ENCODE measurements at regions not wholly inside any gene's neighbourhood (a gene's known extent, or its start where the extent isn't known, plus 50 kb on each side); places are given as distances from the start of the nearest gene placed in this dataset.

GRCh38 chr21:24220446-24220845 is 1386.8 kb downstream of the MRPL39 start:
- no peaks in the 10 kb centered on the region for H3K9me3 ChIP-seq (replicated peaks)
- no peak for TF ChIP-seq CTCF (IDR thresholded peaks at IDR 0.05; ENCODE audit: borderline replicate concordance)
- H3K36me3 ChIP-seq: no peaks in the 10 kb centered on the region
- DNase-seq: no peak
- no peaks in the 10 kb centered on the region for H3K27me3 ChIP-seq (ENCODE audit: low read depth)
- H3K27ac ChIP-seq (replicated peaks): no peak overlapping the region
- intact Hi-C loops (cut with micrococcal nuclease): no loop called here
- H3K4me3 ChIP-seq: no peak overlapping the region
- H3K4me1 ChIP-seq: no peaks in the 10 kb centered on the region

- H3K4me3 ChIP-seq: no peak overlapping the region
- TF ChIP-seq CTCF (IDR thresholded peaks at IDR 0.05; ENCODE audit: borderline replicate concordance): no peak
- H3K36me3 ChIP-seq: no peaks in the 10 kb centered on the region
- H3K27ac ChIP-seq (replicated peaks): no peak overlapping the region
- no peak for DNase-seq
- intact Hi-C loops (cut with micrococcal nuclease): no loop called here
- H3K27me3 ChIP-seq (ENCODE audit: low read depth): no peaks in the 10 kb centered on the region
- H3K4me1 ChIP-seq: no peaks in the 10 kb centered on the region
- no peaks in the 10 kb centered on the region for H3K9me3 ChIP-seq (replicated peaks)
These were observed 1390.1 kb downstream of the MRPL39 start for GRCh38 chr21:24217151-24217550.

GRCh38 chr21:24210130-24210529 is 1397.2 kb downstream of the MRPL39 start:
- no peak for TF ChIP-seq CTCF (IDR thresholded peaks at IDR 0.05; ENCODE audit: borderline replicate concordance)
- intact Hi-C loops (cut with micrococcal nuclease): no loop called here
- H3K4me1 ChIP-seq: no peaks in the 10 kb centered on the region

GRCh38 chr21:24208562-24209260 is 1398.6 kb downstream of the MRPL39 start:
- no peak overlapping the region for H3K27ac ChIP-seq (replicated peaks)
- H3K4me1 ChIP-seq: no peaks in the 10 kb centered on the region
- H3K27me3 ChIP-seq (ENCODE audit: low read depth): no peaks in the 10 kb centered on the region
- no peak overlapping the region for H3K4me3 ChIP-seq
- H3K9me3 ChIP-seq (replicated peaks): peaks cover 19% of the 10 kb centered on the region
- no peak for TF ChIP-seq CTCF (IDR thresholded peaks at IDR 0.05; ENCODE audit: borderline replicate concordance)
- intact Hi-C loops (cut with micrococcal nuclease): no loop called here
- H3K36me3 ChIP-seq: no peaks in the 10 kb centered on the region
- DNase-seq: no peak

More at GRCh38 chr21:24210130-24210529, 1397.2 kb downstream of the MRPL39 start:
- H3K27ac ChIP-seq (replicated peaks): no peak overlapping the region
- no peaks in the 10 kb centered on the region for H3K27me3 ChIP-seq (ENCODE audit: low read depth)
- peaks cover 19% of the 10 kb centered on the region for H3K9me3 ChIP-seq (replicated peaks)
- no peak for DNase-seq
- H3K4me3 ChIP-seq: no peak overlapping the region
- no peaks in the 10 kb centered on the region for H3K36me3 ChIP-seq

GRCh38 chr21:24205319-24205718 is 1402.0 kb downstream of the MRPL39 start:
- Histone ChIP-seq H3K4me3 (no peak overlapping the region), H3K36me3 (no peaks in the 10 kb centered on the region), H3K9me3 (replicated peaks) (peaks cover 19% of the 10 kb centered on the region), H3K27me3 (ENCODE audit: low read depth) (no peaks in the 10 kb centered on the region), H3K4me1 (no peaks in the 10 kb centered on the region), H3K27ac (replicated peaks) (no peak overlapping the region)
- intact Hi-C loops (cut with micrococcal nuclease): no loop called here
- no peak for DNase-seq
- TF ChIP-seq CTCF (IDR thresholded peaks at IDR 0.05; ENCODE audit: borderline replicate concordance): no peak

Data from left ventricle myocardium inferior (tissue), 1 donor.